ENCODE measurements at regions not wholly inside any gene's neighbourhood (a gene's known extent, or its start where the extent isn't known, plus 50 kb on each side); places are given as distances from the start of the nearest gene placed in this dataset.

- TF ChIP-seq, protein P1, sequence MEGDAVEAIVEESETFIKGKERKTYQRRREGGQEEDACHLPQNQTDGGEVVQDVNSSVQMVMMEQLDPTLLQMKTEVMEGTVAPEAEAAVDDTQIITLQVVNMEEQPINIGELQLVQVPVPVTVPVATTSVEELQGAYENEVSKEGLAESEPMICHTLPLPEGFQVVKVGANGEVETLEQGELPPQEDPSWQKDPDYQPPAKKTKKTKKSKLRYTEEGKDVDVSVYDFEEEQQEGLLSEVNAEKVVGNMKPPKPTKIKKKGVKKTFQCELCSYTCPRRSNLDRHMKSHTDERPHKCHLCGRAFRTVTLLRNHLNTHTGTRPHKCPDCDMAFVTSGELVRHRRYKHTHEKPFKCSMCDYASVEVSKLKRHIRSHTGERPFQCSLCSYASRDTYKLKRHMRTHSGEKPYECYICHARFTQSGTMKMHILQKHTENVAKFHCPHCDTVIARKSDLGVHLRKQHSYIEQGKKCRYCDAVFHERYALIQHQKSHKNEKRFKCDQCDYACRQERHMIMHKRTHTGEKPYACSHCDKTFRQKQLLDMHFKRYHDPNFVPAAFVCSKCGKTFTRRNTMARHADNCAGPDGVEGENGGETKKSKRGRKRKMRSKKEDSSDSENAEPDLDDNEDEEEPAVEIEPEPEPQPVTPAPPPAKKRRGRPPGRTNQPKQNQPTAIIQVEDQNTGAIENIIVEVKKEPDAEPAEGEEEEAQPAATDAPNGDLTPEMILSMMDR (conservative IDR thresholded peaks at IDR 0.05), result no peak
- no peak overlapping the region for H3K27ac ChIP-seq
Observed at GRCh38 chr3:124633524-124633923, 96.7 kb upstream of the UMPS start.

DNA sequence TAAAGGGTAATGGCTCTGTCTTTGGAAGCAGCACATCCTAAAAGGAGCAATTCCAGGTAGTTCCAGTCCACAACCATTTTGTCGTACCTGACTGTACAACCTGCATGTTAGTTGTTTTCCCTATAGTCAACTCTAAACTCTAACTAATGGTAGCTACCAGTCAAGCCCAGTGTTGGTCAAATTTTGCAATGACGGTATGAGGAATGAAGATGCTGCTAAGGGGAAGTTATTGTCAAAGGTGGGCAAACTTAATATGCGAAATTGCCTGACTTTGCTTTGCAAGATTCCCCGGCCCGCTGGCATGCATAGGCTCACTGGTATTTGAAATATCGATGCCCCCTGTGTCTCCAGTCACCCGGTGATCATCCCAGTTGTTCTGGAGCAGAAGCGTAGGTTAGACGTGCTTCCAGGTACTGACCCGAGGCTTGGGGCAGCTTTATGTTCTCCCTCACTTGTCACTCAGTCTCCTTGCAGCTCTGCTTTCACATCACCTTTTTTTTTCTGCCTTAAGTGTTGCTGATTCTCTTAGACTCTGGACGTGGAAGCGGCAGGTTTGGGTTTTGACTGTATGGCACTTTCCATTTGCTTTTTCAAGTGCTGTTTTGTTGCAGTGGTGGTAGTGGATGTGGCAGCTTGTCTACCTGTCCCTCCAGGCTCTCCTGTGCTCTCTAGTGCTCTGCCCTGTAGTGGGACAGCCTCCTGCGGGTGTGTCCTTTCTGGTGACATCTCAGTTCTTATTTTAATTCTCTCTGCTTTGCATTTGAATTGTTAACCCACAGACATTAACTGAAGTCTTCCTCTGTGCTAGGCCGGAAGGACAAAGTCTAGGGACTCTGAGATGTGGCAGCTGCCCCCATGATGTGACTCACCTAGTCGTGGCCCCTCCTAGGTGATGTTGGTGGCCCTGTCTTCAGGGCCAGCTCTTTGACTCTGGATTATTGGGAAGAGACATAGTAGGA is 95.8 kb upstream of the UMPS start:
- no peak overlapping the region for H3K27ac ChIP-seq
- TF ChIP-seq, protein P1 (conservative IDR thresholded peaks at IDR 0.05), result no peak

DNA sequence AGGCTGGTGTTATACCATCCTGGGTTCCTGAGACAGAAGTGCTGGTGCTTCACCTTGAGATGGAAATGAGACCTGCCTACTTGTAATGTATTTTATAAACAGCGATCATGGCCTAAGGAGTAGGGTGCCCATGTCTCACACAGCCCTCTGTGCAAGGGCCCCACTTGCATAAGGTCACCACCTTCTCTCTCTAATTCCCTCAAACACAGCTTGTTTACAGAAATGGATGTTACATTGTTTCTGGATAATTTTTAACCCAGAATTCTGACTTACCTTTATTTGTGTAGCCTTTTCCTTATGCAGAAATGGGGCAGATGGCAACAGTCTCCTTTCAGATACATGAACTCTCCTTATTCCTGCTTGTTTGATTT is 95.1 kb upstream of the UMPS start:
- no peak overlapping the region for H3K27ac ChIP-seq
- TF ChIP-seq, protein P1 (conservative IDR thresholded peaks at IDR 0.05), result no peak

GRCh38 chr3:124636101-124636862 is 94.0 kb upstream of the UMPS start:
- no peak overlapping the region for H3K27ac ChIP-seq
- TF ChIP-seq, protein P1 (conservative IDR thresholded peaks at IDR 0.05), result no peak

GRCh38 chr3:124636863-124637296 is 93.4 kb upstream of the UMPS start:
- TF ChIP-seq, protein P1 (conservative IDR thresholded peaks at IDR 0.05), result no peak
- H3K27ac ChIP-seq, result no peak overlapping the region

DNA sequence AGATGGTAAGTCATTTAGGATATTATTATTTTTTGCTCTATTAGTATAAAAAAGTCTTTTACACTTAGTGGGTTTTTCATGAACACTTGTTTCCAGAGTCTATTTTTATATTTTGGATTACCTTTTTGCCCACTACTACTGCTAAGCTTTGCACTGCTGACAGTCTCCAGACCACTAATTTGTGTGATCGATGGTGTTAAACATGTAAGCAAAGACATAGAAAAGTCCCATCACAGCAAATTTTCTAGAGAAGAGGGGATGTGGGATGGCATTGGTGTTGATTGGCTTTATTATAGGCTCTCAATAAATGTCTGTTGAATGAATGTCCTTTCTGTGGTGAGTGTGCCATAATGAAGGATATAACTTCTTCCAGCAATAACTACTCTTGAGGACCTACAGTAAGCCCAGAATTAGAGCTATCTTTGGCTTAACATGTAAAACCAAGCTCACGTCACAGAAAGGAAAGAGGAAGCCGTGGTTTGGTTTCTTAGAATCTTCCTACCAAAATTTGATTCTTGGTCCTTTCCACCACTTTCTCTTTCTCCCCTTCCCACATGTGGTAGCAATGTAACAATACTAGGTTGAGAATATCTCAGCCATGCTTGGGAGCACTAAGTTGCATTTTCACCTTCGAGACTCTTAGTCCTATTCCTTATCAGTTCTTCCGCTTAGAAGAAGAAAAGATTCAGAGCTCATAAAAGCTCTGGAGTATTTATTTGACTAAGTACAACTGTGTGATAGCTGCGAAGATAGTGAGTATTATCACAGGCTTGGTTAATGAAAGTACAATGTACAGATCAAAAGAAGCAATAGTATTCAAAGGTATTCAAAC is 90.6 kb upstream of the UMPS start:
- TF ChIP-seq, protein P1 (conservative IDR thresholded peaks at IDR 0.05), result no peak
- H3K27ac ChIP-seq, result peak overlapping the region; percentile 13; the same call in 1 of the 2 replicates
